ENCODE measurements at regions not wholly inside any gene's neighbourhood (a gene's known extent, or its start where the extent isn't known, plus 50 kb on each side); places are given as distances from the start of the nearest gene placed in this dataset.

GRCh38 chr9:115513148-115513547, 395.2 kb upstream of the TNC start:
- no peak for FAIRE-seq

GRCh38 chr9:115514454-115514853, 396.5 kb upstream of the TNC start:
- DNase-seq (ENCODE audit: low read depth, low spot score) = no peak
- Histone ChIP-seq H3K27ac (ENCODE audit: control insufficient read depth, insufficient read depth, low read length) (no peak overlapping the region), H3K36me3 (ENCODE audit: control insufficient read depth in 2 of 2, extremely low read depth in 1 of 2, insufficient read depth in 2 of 2, low read length in 2 of 2) (no peaks in the 10 kb centered on the region), H3K79me2 (ENCODE audit: control insufficient read depth, insufficient read depth, low read length) (no peaks in the 10 kb centered on the region), H3K4me3 (ENCODE audit: control insufficient read depth in 2 of 3, extremely low read depth in 1 of 3, insufficient read depth in 2 of 3, low read depth in 1 of 3, low read length in 3 of 3) (no peak overlapping the region), H3K9me1 (ENCODE audit: control insufficient read depth, extremely low read depth, insufficient read depth, low read length) (no peaks in the 10 kb centered on the region), H3K9ac (ENCODE audit: control insufficient read depth, extremely low read depth, insufficient read depth, low read length) (no peak overlapping the region), H3K9me3 (ENCODE audit: control insufficient read depth, low read depth, low read length) (no peaks in the 10 kb centered on the region), H2AFZ (ENCODE audit: control insufficient read depth, low read length) (no peak overlapping the region), H4K20me1 (ENCODE audit: control insufficient read depth, extremely low read depth, insufficient read depth, low read length) (no peaks in the 10 kb centered on the region), H3K4me1 (ENCODE audit: control insufficient read depth, extremely low read depth, insufficient read depth, low read length) (no peaks in the 10 kb centered on the region), H3K4me2 (ENCODE audit: control insufficient read depth, extremely low read depth, insufficient read depth, low read depth, low read length) (no peak overlapping the region), H3K27me3 (ENCODE audit: control insufficient read depth, extremely low read depth, insufficient read depth, low read length) (no peaks in the 10 kb centered on the region)
- dilution Hi-C loops (cut with MboI; ENCODE audit: extremely low pct_ligation_motif_present, low sequenced_read_pairs) = no loop called here
- no peak for FAIRE-seq
- TF ChIP-seq CTCF (optimal IDR thresholded peaks at IDR 0.05 in 1 of 3, IDR thresholded peaks at IDR 0.05 in 1 of 3, conservative IDR thresholded peaks at IDR 0.05 in 1 of 3; ENCODE audit: extremely low read depth in 1 of 3, insufficient read depth in 2 of 3, low read length in 3 of 3) = no peak
- no peak for TF ChIP-seq EZH2 (IDR thresholded peaks at IDR 0.05; ENCODE audit: low read length)

More at GRCh38 chr9:115513148-115513547, 395.2 kb upstream of the TNC start:
- Histone ChIP-seq H3K9me3 (ENCODE audit: control insufficient read depth, low read depth, low read length) (no peaks in the 10 kb centered on the region), H3K27ac (ENCODE audit: control insufficient read depth, insufficient read depth, low read length) (no peak overlapping the region), H3K9ac (ENCODE audit: control insufficient read depth, extremely low read depth, insufficient read depth, low read length) (no peak overlapping the region), H3K27me3 (ENCODE audit: control insufficient read depth, extremely low read depth, insufficient read depth, low read length) (no peaks in the 10 kb centered on the region), H3K4me3 (ENCODE audit: control insufficient read depth in 2 of 3, extremely low read depth in 1 of 3, insufficient read depth in 2 of 3, low read depth in 1 of 3, low read length in 3 of 3) (no peak overlapping the region), H2AFZ (ENCODE audit: control insufficient read depth, low read length) (no peak overlapping the region), H4K20me1 (ENCODE audit: control insufficient read depth, extremely low read depth, insufficient read depth, low read length) (no peaks in the 10 kb centered on the region), H3K36me3 (ENCODE audit: control insufficient read depth in 2 of 2, extremely low read depth in 1 of 2, insufficient read depth in 2 of 2, low read length in 2 of 2) (no peaks in the 10 kb centered on the region), H3K9me1 (ENCODE audit: control insufficient read depth, extremely low read depth, insufficient read depth, low read length) (no peaks in the 10 kb centered on the region), H3K4me2 (ENCODE audit: control insufficient read depth, extremely low read depth, insufficient read depth, low read depth, low read length) (no peak overlapping the region), H3K79me2 (ENCODE audit: control insufficient read depth, insufficient read depth, low read length) (no peaks in the 10 kb centered on the region), H3K4me1 (ENCODE audit: control insufficient read depth, extremely low read depth, insufficient read depth, low read length) (no peaks in the 10 kb centered on the region)
- no peak for DNase-seq (ENCODE audit: low read depth, low spot score)
- dilution Hi-C loops (cut with MboI; ENCODE audit: extremely low pct_ligation_motif_present, low sequenced_read_pairs) = no loop called here
- TF ChIP-seq CTCF (optimal IDR thresholded peaks at IDR 0.05 in 1 of 3, IDR thresholded peaks at IDR 0.05 in 1 of 3, conservative IDR thresholded peaks at IDR 0.05 in 1 of 3; ENCODE audit: extremely low read depth in 1 of 3, insufficient read depth in 2 of 3, low read length in 3 of 3) = no peak
- no peak for TF ChIP-seq EZH2 (IDR thresholded peaks at IDR 0.05; ENCODE audit: low read length)
